Astrocyte of the hippocampus (primary cell): ENCODE measurements at regions not wholly inside any gene's neighbourhood (a gene's known extent, or its start where the extent isn't known, plus 50 kb on each side); places are given as distances from the start of the nearest gene placed in this dataset.
"Not testable (repeated sequence)": the region's sequence is repeated elsewhere in the genome, so short reads cannot be mapped to it uniquely, and the experiment has no call there.

ENCODE experiments used
- DNase-seq: peaks from one replicate; pipeline ENCODE4 v3.0.0; 2011; ENCODE audit warnings: low read depth, low spot score

GRCh38 chr2:67896476-67896875, 166.3 kb downstream of the C1D start:
- no peak for DNase-seq

GRCh38 chr2:67898595-67898994, 164.2 kb downstream of the C1D start:
- DNase-seq: no peak

DNA sequence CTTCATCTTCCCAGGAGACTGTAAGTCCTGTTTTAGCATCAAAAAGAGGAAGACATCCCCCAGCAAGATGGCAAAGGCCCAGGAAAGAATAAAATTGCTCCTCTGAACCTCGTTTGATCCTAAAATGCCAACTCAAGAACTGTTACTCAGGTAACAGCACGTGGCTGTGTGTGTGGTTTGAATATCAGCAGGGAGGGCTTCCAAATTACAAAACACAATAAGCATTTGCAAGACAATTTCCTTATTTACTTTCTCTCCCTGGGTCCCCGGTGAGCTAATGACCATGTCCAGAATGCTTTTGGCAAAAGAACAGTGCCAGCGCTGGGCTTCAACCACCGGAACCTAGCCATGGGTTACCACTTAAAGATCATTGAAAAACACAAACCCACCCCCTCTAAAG, 163.6 kb downstream of the C1D start:
- peak; percentile 8 for DNase-seq

- no peak for DNase-seq
Measured at GRCh38 chr2:67900826-67901225, 162.0 kb downstream of the C1D start.

DNA sequence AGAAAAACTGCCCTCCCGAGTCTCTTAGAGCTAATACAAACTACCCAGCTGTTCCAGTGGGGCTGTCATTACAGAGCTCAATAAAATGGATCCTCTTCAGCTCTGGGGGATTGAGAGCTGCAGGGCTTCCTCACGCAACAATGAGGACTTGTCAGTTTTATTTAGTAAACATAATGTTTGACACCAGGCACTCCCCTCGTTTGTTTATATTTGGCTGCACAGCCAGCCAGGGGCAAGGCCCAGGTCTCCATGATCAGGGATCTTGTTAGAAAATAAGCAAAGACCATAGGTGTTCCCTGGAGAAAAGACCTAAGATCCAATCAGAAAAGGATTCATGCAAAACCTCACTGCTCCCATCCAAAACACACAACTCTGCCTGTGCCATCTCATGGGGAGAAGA, 158.2 kb downstream of the C1D start:
- no peak for DNase-seq

GRCh38 chr2:67904966-67905365, 157.8 kb downstream of the C1D start:
- no peak for DNase-seq

DNA sequence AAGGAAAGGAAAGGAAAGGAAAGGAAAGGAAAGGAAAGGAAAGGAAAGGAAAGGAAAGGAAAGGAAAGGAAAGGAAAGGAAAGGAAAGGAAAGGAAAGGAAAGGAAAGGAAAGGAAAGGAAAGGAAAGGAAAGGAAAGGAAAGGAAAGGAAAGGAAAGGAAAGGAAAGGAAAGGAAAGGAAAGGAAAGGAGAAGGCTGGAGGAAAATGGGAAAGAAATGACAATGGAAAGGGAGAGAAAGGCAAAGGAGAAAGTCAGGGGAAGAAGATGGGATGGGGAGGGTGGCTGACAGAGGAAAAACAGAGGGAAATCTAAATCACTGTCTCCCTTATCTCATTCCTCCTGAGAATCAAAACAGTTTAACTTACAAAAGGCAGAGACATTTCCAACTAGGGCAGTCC, 156.3 kb downstream of the C1D start:
- not testable (repeated sequence) for DNase-seq

GRCh38 chr2:67917332-67918054, 145.3 kb downstream of the C1D start:
- DNase-seq: peak; percentile 59

- DNase-seq: no peak
Measured at GRCh38 chr2:67918471-67918870, 144.3 kb downstream of the C1D start.

GRCh38 chr2:67919490-67919889, 143.3 kb downstream of the C1D start:
- no peak for DNase-seq

- no peak for DNase-seq
Measured at GRCh38 chr2:67922080-67922785, 140.6 kb downstream of the C1D start.

DNA sequence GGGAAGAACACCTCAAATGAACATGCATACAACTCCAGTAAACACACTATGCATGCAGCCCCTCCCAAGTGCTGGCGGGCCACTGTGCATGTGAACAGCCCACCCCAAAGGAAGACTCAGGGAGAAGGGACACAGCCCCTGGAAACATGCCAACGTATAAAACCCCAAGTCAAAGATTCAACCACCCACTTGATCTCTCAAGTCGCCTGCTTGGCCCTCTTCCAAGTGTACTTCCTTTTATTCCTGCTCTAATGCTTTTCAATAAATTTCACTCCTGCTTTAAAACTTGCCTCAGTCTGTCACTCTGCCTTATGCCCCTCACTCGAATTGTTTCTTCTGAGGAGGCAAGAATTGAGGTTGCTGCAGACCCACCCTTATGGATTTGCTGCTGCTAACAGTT, 139.1 kb downstream of the C1D start:
- no peak for DNase-seq

- DNase-seq: no peak
Measured at GRCh38 chr2:67927501-67927900, 135.3 kb downstream of the C1D start.

GRCh38 chr2:67930156-67930555, 132.6 kb downstream of the C1D start:
- no peak for DNase-seq

DNA sequence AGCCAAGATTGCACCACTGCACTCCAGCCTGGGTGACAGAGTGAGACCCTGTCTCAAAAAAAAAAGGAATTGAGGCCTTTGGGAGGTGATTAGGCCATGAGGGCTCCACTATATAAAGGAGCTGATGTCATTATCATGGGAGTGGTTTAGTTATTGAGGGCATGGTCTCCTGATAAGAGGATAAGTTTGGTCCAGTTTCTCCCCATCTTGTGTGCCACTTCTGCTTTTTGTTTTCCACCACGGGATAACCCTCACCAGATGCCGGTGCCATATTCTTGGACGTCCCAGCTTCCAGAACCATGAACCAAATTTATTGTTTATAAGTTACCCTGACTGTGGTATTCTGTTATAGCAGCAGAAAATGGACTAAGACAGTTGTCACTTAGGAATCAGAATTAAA, 125.8 kb downstream of the C1D start:
- DNase-seq: no peak

DNA sequence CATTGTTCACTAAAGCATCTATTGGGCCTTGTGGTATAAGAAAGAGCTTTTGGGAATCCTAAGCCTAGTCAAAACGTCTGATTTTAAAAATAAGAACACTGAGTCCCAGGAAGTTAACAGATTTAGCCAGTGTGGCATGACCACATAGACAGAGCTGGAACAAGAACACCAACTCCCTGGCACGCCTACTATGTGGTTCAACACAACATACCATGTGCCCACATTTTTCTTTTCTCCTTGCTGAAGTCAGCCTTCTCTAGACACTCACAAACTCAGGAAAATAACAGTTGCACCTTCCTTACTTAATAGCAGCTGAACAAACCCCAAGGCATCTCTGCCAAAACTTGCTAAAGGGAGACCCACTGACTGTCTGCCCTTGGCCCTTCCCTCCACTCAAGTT, 124.8 kb downstream of the C1D start:
- DNase-seq: peak; percentile 34

GRCh38 chr2:67945056-67945455, 117.7 kb downstream of the C1D start:
- DNase-seq: no peak

- no peak for DNase-seq
Measured at GRCh38 chr2:67945940-67946339, 116.9 kb downstream of the C1D start.

GRCh38 chr2:67948057-67948456, 114.7 kb downstream of the C1D start:
- no peak for DNase-seq

GRCh38 chr2:67948506-67948905, 114.3 kb downstream of the C1D start:
- DNase-seq: no peak

DNA sequence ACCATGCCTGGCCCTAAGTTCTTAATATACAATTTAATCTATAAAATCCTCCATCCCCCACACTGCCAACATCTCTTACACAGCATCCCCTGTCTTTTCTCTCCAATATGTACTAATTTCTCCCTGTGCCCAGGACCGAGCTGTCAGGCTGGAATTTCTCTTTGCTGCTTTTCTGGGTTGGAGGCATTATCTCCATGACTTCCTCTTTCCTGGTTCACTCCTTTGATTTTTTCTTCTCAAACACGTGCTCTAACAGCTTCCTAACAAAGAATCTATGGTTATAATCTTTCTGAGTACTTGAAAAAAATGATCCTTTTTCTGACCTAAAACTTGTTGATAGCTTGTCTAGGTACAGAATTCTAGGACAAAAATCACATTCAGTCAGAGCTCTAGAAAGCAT, 112.8 kb downstream of the C1D start:
- DNase-seq: no peak

DNA sequence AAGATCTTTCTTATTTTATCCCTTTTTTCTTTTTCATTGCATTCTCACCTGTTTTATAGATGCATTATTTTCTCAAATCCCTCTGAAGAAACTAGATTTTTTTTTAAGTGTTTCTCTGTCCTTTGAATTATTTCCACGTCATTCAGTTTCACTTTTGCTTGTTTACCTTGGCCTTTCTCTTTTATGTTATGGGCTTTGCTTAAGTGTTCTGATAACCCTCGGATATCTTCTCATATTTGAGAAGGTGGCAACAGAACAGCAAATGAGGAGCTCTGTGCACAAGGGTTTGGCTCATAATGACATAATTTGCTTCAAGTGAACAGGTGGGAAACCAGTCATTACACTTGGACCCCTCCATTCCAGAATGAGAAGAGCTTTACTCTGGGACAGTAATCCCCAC, 111.9 kb downstream of the C1D start:
- no peak for DNase-seq

- DNase-seq: no peak
Measured at GRCh38 chr2:67952066-67952465, 110.7 kb downstream of the C1D start.
